ENCODE measurements at regions not wholly inside any gene's neighbourhood (a gene's known extent, or its start where the extent isn't known, plus 50 kb on each side); places are given as distances from the start of the nearest gene placed in this dataset.
"Not testable (repeated sequence)": the region's sequence is repeated elsewhere in the genome, so short reads cannot be mapped to it uniquely, and the experiment has no call there.

GRCh38 chr5:106094204-106094607, 1576.5 kb downstream of the EFNA5 start:
- no peak for DNase-seq
- Mint-ChIP-seq H3K4me1 (ENCODE audit: low read depth) (no peaks in the 10 kb centered on the region), H3K4me3 (no peak overlapping the region), H3K27me3 (ENCODE audit: low read depth) (no peaks in the 10 kb centered on the region), H3K9me3 (peaks cover 15% of the 10 kb centered on the region), H3K36me3 (ENCODE audit: insufficient read depth) (no peaks in the 10 kb centered on the region)
- no peak for ATAC-seq

DNA sequence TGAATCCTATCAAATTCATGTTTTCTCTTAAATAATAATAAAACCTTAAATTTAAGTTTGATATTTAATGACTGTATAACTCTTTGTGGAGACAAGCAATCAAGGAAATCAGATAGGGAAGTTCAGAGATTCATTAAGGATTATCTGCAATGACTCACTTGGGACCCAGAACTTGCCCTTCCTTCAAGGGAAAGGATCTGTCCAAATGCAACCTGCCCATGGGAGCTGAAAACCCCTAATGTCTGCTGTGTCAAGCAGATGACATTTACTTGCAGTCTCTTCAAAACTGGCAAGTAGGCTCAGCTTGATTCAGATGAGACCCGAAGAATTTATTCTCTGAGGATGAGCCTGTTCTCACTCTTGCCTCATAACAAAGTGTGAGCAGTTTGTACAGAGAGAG, 1577.6 kb downstream of the EFNA5 start:
- no peak for ATAC-seq
- H3K27me3 Mint-ChIP-seq (ENCODE audit: low read depth) = no peaks in the 10 kb centered on the region
- peaks cover 6% of the 10 kb centered on the region for H3K9me3 Mint-ChIP-seq
- DNase-seq = no peak
- no peaks in the 10 kb centered on the region for H3K36me3 Mint-ChIP-seq (ENCODE audit: insufficient read depth)
- H3K4me1 Mint-ChIP-seq (ENCODE audit: low read depth) = no peaks in the 10 kb centered on the region
- H3K4me3 Mint-ChIP-seq = no peak overlapping the region

DNA sequence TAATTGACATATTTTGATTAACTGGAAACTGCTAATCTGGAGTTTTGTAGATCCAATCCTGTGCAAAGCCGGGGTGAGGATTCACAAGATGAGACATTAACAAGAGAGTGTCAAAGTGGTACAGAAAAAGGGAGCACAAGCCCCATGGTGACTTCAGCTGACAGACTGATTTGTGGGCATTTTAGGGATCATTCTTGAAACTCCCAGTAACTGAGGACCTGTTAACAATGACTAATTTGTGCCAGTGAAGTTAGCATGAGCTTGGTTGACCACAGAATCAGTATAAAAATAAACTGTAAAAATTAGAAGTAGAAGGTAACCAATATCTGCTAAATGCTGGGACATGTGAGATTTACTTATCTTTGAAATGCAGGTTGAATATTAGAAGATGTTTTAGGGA, 1578.3 kb downstream of the EFNA5 start:
- Mint-ChIP-seq H3K9me3 (peaks cover 6% of the 10 kb centered on the region), H3K27me3 (ENCODE audit: low read depth) (no peaks in the 10 kb centered on the region), H3K4me3 (no peak overlapping the region), H3K36me3 (ENCODE audit: insufficient read depth) (no peaks in the 10 kb centered on the region), H3K4me1 (ENCODE audit: low read depth) (no peaks in the 10 kb centered on the region)
- ATAC-seq = no peak
- DNase-seq = no peak

DNA sequence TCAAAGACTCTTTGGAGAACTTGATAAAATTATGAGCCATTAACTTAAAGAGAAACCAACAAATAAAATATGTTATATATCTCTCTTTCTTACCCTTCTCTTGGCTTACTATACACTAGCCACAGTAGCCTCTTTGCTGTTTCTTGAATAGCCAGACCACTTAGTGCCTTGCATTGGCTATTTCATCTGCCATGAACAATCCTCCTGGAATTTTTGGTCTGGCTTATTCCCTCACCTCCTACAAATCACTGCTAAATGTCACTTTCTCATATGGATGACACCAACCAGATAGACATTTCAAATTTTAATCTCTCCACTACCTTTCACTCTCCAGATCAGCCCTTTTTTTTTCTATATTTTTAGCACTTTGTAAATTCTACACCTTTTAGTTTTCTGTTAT, 1581.7 kb downstream of the EFNA5 start:
- no peaks in the 10 kb centered on the region for H3K27me3 Mint-ChIP-seq (ENCODE audit: low read depth)
- no peak for ATAC-seq
- peaks cover 6% of the 10 kb centered on the region for H3K9me3 Mint-ChIP-seq

GRCh38 chr5:106088462-106088861, 1582.3 kb downstream of the EFNA5 start:
- peaks cover 6% of the 10 kb centered on the region for H3K9me3 Mint-ChIP-seq
- ATAC-seq (no peak), DNase-seq (no peak)
- no peaks in the 10 kb centered on the region for H3K4me1 Mint-ChIP-seq (ENCODE audit: low read depth)
- H3K36me3 Mint-ChIP-seq (ENCODE audit: insufficient read depth) = no peaks in the 10 kb centered on the region
- no peaks in the 10 kb centered on the region for H3K27me3 Mint-ChIP-seq (ENCODE audit: low read depth)
- no peak overlapping the region for H3K4me3 Mint-ChIP-seq

More for the DNA sequence above, 1581.7 kb downstream of the EFNA5 start:
- no peaks in the 10 kb centered on the region for H3K4me1 Mint-ChIP-seq (ENCODE audit: low read depth)
- no peak for DNase-seq
- H3K36me3 Mint-ChIP-seq (ENCODE audit: insufficient read depth) = no peaks in the 10 kb centered on the region
- H3K4me3 Mint-ChIP-seq = no peak overlapping the region

GRCh38 chr5:106086352-106086751, 1584.4 kb downstream of the EFNA5 start:
- Mint-ChIP-seq H3K36me3 (ENCODE audit: insufficient read depth) (no peaks in the 10 kb centered on the region), H3K4me3 (no peak overlapping the region), H3K27me3 (ENCODE audit: low read depth) (no peaks in the 10 kb centered on the region), H3K4me1 (ENCODE audit: low read depth) (no peaks in the 10 kb centered on the region), H3K9me3 (peaks cover 6% of the 10 kb centered on the region)
- ATAC-seq (no peak), DNase-seq (no peak)

DNA sequence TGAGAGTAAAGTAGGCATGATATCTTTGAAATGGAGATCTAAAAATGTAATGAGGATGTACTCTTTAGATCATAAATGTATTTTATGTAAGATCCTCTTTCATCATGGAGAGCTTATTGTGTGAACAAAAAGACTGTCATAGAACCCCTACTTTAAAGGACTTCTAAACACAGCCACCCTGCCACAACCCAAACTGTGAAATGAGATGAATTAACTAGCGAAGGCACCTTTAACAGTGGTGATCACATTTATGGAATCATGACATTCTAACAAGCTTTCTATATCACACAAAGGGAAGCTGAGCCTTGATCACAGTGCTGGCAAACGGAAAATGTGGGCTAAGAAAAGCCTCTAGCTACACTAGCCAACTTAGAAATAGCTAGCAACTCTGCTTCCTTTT, 1585.2 kb downstream of the EFNA5 start:
- ATAC-seq = no peak
- H3K36me3 Mint-ChIP-seq (ENCODE audit: insufficient read depth) = no peaks in the 10 kb centered on the region

DNA sequence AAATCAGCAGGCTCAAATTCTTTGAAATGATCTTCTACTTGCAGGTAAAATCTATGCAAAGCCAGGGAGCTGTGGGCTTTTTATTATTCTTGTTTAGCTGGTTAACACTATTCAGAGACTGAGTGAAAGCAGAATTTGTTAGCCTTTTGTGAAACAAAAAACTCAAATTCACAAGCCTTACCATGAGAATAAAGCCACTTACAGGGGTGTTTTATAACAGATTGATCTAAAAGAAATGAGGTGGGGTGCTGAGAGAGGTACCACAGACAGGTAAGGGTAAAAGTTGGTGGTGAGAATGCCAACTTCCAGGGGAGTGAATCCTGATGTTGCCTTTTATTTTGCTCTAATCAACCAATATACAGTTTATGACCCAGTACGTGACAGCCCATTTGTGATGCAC, 1585.6 kb downstream of the EFNA5 start:
- Mint-ChIP-seq H3K4me1 (ENCODE audit: low read depth) (no peaks in the 10 kb centered on the region), H3K4me3 (no peak overlapping the region), H3K9me3 (peaks cover 6% of the 10 kb centered on the region), H3K36me3 (ENCODE audit: insufficient read depth) (no peaks in the 10 kb centered on the region), H3K27me3 (ENCODE audit: low read depth) (no peaks in the 10 kb centered on the region)
- ATAC-seq = no peak
- DNase-seq = no peak

More for the DNA sequence above, 1585.2 kb downstream of the EFNA5 start:
- Mint-ChIP-seq H3K9me3 (peaks cover 6% of the 10 kb centered on the region), H3K4me1 (ENCODE audit: low read depth) (no peaks in the 10 kb centered on the region), H3K4me3 (no peak overlapping the region), H3K27me3 (ENCODE audit: low read depth) (no peaks in the 10 kb centered on the region)
- no peak for DNase-seq

DNA sequence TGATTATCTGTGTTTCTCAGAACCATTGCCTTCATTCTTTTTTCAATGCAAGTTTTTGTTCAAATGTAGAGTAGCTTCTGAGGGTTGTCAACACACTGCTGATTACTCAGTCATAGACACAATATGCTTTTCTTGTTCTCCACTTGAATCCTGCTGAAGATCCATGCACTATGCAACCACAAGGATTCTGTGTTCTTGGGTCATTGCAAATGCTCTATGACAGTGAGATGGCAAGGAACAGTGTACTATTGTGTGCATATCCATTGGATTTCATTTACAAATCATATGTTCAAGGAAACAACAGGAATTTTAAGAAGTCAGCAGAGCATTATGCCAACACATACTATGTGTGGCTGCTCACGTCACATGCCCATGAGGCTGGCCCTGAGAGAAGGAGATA, 1590.2 kb downstream of the EFNA5 start:
- ATAC-seq = no peak
- no peaks in the 10 kb centered on the region for H3K27me3 Mint-ChIP-seq (ENCODE audit: low read depth)
- no peaks in the 10 kb centered on the region for H3K36me3 Mint-ChIP-seq (ENCODE audit: insufficient read depth)
- no peaks in the 10 kb centered on the region for H3K9me3 Mint-ChIP-seq
- no peak for DNase-seq
- H3K4me1 Mint-ChIP-seq (ENCODE audit: low read depth) = no peaks in the 10 kb centered on the region
- H3K4me3 Mint-ChIP-seq = no peak overlapping the region

DNA sequence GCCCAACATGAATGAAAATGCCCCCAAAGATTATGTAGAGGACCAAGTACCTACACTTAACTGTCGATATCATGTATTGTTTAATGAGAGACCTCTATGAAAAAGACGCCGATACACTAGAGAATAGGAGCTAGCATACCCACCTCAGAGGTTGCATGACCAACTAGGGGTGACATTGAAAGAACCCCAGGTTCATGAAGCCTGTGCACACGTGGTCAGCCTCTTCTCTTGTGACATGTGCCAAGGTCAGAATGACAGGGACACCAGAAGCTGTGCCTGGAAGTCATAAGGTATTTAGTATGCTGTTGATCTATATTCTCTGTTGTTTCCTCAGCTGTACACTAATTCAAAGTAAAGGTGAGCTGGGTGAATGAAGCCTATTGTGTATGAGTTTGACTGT, 1594.1 kb downstream of the EFNA5 start:
- Mint-ChIP-seq H3K9me3 (no peaks in the 10 kb centered on the region), H3K36me3 (ENCODE audit: insufficient read depth) (no peaks in the 10 kb centered on the region), H3K4me3 (no peak overlapping the region), H3K4me1 (ENCODE audit: low read depth) (no peaks in the 10 kb centered on the region), H3K27me3 (ENCODE audit: low read depth) (no peaks in the 10 kb centered on the region)
- ATAC-seq (no peak), DNase-seq (no peak)

DNA sequence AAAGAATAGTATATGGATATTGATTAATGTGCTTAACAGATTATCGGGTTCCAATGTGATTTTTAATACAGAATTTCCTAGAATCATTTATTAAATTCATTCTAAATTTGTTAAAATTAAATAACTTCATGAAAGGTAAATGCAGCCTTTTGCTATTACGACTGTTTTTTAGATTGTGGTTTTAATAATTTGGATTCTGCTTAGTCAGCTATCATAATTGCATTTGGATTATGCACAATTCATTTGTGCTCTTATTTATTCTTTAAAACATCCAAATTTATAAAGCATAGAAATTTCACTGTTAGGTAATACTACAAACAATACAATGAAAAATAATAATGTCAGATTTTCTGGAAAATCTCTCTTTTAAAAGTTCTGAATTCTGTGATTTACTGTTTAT, 1598.5 kb downstream of the EFNA5 start:
- peaks cover 10% of the 10 kb centered on the region for H3K9me3 Mint-ChIP-seq
- no peak overlapping the region for H3K4me3 Mint-ChIP-seq
- ATAC-seq (no peak), DNase-seq (no peak)
- H3K4me1 Mint-ChIP-seq (ENCODE audit: low read depth) = no peaks in the 10 kb centered on the region
- no peaks in the 10 kb centered on the region for H3K36me3 Mint-ChIP-seq (ENCODE audit: insufficient read depth)
- no peaks in the 10 kb centered on the region for H3K27me3 Mint-ChIP-seq (ENCODE audit: low read depth)

- no peak overlapping the region for H3K4me3 Mint-ChIP-seq
- peaks cover 3% of the 10 kb centered on the region for H3K9me3 Mint-ChIP-seq
- no peak for ATAC-seq
- no peaks in the 10 kb centered on the region for H3K27me3 Mint-ChIP-seq (ENCODE audit: low read depth)
- no peaks in the 10 kb centered on the region for H3K4me1 Mint-ChIP-seq (ENCODE audit: low read depth)
- H3K36me3 Mint-ChIP-seq (ENCODE audit: insufficient read depth) = no peaks in the 10 kb centered on the region
- DNase-seq = no peak
Measured at GRCh38 chr5:106047341-106047740, 1623.4 kb downstream of the EFNA5 start.

DNA sequence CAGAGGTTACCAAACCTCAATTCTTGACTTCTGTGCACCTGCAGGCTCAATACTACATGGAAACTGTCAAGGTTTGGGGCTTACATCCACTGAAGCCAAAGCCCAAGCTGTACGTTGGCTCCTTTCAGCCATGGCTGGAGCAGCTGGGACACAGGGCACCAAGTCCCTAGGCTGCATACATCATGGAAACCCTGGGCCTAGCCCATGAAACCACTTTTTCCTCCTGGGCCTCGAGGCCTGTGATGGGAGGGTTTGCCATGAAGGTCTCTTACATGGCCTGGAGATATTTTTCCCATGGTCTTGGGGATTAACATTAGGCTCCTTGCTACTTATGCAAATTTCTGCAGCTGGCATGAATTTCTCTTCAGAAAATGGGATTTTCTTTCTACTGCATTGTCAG, 1638.7 kb downstream of the EFNA5 start:
- not testable (repeated sequence) for H3K4me3 Mint-ChIP-seq; H3K9me3 Mint-ChIP-seq; H3K4me1 Mint-ChIP-seq (ENCODE audit: low read depth); H3K36me3 Mint-ChIP-seq (ENCODE audit: insufficient read depth); DNase-seq; ATAC-seq; H3K27me3 Mint-ChIP-seq (ENCODE audit: low read depth)

- H3K4me3 Mint-ChIP-seq = no peak overlapping the region
- DNase-seq (no peak), ATAC-seq (no peak)
- no peaks in the 10 kb centered on the region for H3K4me1 Mint-ChIP-seq (ENCODE audit: low read depth)
- peaks cover 3% of the 10 kb centered on the region for H3K9me3 Mint-ChIP-seq
- H3K27me3 Mint-ChIP-seq (ENCODE audit: low read depth) = no peaks in the 10 kb centered on the region
- no peaks in the 10 kb centered on the region for H3K36me3 Mint-ChIP-seq (ENCODE audit: insufficient read depth)
Measured at GRCh38 chr5:106028314-106028713, 1642.4 kb downstream of the EFNA5 start.

DNA sequence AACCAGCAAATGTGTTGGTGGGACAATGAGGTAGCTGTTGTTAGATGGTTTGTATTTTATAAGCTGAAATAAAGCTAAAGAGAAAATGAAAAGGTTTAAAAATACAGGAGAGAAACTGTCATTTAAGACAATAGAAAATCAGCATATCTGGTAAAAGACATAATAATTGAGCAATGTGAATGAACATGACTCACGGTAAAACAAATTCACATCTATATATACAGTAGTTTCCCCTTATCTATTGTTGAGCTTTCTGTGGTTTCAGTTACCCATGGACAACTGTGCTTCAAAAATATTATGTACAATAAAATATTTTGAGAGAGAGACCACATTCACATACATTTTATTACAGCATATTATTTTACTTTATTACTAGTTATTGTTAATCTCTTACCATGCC, 1649.8 kb downstream of the EFNA5 start:
- Mint-ChIP-seq H3K36me3 (ENCODE audit: insufficient read depth) (no peaks in the 10 kb centered on the region), H3K27me3 (ENCODE audit: low read depth) (no peaks in the 10 kb centered on the region), H3K9me3 (peaks cover 7% of the 10 kb centered on the region), H3K4me3 (no peak overlapping the region), H3K4me1 (ENCODE audit: low read depth) (no peaks in the 10 kb centered on the region)
- ATAC-seq (no peak), DNase-seq (no peak)

- Mint-ChIP-seq H3K9me3 (peaks cover 7% of the 10 kb centered on the region), H3K4me3 (no peak overlapping the region), H3K4me1 (ENCODE audit: low read depth) (no peaks in the 10 kb centered on the region), H3K36me3 (ENCODE audit: insufficient read depth) (no peaks in the 10 kb centered on the region), H3K27me3 (ENCODE audit: low read depth) (no peaks in the 10 kb centered on the region)
- DNase-seq (no peak), ATAC-seq (no peak)
Measured at GRCh38 chr5:106019261-106019660, 1651.5 kb downstream of the EFNA5 start.
